Pons (tissue), 1 donor: ENCODE measurements at regions not wholly inside any gene's neighbourhood (a gene's known extent, or its start where the extent isn't known, plus 50 kb on each side); places are given as distances from the start of the nearest gene placed in this dataset.

Experiments
- DNase-seq: peaks from one replicate; pipeline ENCODE4 v3.0.0-alpha.2; 2016; ENCODE audit warnings: low spot score

DNA sequence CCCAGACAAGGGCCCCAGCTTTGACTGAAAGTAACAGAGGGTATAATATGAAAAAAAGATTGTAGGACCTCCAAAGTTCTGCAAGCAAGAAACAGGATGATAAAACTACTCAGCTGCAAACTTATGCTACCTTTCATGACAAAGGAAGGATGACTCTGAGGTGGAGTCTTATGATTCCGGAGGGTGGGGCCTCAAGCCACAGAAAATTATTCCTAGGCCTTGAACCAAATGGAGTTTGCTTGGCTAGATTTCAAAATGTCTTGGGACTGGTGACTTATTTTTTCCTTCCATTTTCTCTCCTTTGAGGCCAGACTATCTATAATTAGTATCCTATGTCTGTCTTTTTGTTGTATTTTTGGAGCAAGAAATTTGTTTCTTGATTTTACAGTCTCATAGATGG, 336.4 kb downstream of the LRIG3 start:
- no peak for DNase-seq

DNA sequence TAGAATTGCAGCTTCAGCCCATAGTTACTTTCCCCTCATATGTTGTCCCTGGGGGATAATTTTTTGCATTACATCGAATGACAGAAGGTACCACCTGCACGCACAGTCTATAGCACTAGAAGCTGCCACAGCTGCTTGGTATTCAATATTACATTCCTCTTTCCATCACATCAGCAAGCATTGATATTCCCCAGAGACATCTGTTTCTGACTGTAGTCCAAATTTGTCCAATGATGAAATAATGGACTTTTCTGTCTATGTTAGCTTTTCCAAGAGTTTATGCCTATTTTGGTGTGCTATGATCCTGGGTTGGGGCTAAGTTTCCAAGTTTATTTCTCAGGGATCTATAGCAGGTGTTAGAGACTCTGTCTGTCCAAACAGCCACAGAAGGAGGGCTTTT, 335.4 kb downstream of the LRIG3 start:
- no peak for DNase-seq

DNA sequence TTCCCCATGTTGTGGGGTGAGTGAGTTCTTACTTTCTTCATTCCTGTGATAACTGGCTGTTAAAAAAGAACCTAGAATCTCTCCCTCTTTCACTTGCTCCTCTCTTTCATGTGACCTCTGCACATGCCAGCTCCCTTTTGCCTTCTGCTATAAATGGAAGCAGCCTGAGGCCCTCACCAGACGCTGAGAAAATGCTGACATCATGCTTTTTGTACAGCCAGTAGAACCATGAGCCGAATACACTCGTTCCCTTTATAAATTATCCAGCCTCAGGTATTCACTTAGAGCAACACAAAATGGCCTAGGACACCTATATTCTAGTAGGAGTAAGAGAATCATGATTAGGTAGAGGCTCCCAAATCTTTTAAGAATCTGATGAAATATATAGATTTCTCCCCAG, 333.5 kb downstream of the LRIG3 start:
- DNase-seq: no peak

DNA sequence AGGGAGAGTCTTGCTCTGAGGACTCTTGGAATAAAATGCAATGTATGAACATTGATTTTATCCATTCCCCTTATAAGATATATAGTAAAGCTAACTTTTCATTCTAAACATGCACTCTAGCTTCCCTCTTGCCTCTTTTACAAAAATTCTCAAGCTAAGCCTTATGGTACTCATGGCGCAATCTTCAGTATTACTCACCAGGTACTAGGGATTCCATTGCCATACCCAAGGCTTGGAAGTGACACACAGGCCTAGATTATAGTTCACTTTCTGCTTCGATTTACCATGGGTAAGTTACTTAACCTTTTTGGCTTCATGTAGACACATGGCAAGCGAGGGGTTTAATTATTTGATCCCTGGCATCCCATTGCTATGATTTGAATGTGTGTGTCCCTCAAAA, 331.5 kb downstream of the LRIG3 start:
- DNase-seq: no peak

DNA sequence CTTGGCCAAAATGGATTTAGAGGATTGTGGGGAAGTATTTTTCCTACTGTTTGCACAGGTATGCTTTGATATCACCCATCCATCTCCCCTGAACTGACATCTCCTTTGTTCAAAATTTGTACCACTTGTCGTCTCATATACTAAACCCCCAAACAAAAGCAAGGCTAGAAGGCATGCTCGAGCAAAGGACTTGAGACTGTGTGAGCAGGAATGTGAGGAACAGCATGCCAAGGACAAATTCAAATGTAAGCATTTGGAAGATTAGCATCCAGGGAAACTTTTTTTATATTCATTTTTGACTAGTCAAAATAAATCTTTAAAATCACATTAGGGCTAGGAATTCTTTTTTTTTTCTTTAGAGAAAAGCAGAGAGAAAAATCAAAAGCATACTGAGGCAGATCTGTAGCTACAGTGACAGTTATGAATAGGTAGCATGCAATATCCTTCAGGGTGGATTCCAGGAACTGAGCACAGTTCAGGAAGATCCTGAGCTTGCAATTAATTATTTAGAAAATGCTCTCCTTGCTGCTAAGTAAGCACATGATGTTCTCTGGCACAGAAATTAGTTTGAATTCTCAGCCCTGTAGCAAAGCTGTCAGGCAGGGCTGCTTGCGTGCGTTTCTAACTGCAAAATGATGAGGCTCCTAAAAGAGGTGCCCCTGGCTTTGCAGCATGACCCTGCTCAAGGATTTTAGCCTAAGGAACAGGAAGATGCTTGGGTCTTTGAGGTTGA, 327.7 kb downstream of the LRIG3 start:
- DNase-seq: peak; percentile 8

DNA sequence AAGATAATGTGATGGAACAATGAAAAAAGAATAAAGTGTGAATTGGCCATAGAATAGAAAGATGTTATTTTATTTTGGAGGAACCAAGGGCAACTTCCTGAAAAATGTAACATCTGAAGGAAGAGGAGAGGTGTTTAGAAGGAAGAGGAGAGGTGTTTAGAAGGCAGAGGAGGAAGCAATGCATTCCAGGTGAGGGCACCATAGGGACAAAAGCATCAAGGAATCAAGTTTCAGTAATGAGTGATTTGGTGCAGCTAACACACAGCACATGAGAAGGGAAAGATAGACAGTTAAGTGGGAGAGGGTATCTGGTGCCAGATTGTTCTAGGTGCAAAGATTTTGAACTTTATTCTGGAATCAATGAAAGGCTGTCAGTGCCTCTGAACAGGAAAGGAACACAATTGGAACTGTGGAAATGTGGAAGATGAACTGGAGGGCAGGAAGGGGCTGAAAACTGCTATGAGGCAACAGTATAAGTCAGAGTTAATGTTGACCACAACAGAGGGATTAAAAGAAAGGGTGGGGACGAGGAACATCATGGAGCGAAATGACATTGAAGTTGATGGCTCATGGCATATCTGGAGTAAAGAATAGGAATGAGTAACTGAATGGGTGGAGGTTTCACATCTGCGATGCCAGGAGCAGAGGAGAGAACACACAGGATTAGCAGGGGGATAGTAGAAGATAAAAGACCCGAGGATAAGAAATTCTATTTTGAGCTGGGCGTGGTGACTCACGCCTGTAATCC, 326.6 kb downstream of the LRIG3 start:
- DNase-seq: no peak

DNA sequence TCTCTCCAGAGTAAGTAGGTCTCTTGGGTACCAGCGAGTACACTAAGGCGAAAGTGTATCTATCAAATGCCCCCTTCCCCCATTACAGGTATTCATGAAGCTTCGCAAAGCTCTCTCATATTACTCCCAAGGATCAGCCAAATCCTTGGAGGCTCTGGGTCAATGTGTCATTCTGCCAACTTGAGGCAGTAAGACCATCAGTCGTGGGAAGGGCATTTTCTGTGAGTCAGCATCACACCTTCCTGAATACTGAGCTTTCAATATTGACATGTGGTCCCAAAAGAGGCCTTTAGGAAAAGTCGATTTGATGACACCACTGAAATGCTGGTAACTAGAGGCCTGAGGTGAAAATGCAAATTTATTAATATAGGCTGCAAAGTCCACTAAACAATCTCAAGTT, 323.9 kb downstream of the LRIG3 start:
- no peak for DNase-seq

DNA sequence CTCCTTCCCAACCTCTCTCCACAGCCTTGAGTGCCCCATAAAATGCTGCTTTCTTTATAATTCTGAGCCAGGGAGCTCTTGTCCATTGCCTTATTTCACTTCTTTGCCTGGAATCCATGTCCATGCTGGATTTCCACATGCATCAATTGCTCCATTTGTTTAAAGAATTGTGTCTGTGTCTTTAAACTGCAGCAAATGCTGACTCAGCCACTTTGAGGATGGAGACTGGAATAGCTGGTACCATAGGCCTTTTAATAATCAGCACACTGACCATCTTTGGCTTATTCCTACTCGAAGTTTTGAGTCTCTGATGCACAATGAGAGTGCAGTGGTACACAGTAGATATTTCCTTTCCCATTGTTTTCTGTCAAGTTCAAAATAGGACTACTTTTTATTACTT, 318.8 kb downstream of the LRIG3 start:
- DNase-seq: peak; percentile 12

DNA sequence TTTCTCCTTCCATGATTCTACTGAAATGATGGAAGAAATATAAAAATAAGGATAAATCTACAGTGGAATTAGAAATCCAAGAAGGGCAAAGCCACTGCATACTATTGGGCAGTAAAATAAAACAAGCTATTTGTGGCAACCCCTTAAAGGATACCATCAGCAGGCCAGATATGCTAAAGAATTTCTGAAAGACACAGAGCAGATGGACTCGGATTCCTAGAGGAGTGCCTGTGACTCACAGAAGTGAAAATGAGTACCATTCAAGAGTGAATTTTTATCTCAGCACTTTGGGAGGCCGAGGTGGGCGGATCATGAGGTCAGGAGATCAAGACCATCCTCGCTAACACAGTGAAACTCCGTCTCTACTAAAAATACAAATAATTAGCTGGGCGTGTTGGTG, 318.1 kb downstream of the LRIG3 start:
- DNase-seq: no peak

DNA sequence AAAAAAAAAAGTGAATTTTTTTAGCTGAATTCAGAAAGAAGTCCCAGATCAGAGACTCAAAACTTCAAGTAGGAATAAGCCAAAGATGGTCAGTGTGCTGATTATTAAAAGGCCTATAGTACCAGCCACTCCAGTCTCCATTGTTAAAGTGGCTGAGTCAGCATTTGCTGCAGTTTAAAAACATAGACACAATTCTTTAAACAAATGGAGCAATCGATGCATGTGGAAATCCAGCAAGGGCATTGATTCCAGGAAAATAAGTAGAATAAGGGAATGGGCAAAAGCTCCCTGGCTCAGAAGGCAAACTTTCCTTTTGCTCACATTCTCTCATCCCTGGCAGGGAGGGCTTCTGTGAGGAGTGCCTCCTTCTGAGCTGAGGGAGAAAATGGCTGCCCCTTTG, 317.6 kb downstream of the LRIG3 start:
- DNase-seq: no peak

DNA sequence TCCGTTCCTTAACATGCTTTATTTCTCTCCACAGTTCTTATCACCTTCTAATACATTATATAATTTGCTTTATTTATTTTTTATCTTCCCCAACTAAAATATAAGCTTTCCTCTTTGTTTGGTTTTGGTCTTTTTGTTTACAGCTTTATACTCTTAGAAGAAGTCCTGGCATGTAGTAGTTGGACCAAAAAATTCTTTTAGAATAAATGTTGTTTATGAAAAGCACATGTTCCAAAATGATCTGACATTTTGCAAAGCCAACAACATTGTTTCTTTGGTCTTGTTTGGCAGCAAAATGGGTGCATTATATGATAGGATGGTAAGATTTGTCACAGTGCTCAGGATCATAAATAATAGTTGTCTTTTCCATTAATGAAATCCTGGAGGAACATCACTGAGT, 312.5 kb downstream of the LRIG3 start:
- no peak for DNase-seq

DNA sequence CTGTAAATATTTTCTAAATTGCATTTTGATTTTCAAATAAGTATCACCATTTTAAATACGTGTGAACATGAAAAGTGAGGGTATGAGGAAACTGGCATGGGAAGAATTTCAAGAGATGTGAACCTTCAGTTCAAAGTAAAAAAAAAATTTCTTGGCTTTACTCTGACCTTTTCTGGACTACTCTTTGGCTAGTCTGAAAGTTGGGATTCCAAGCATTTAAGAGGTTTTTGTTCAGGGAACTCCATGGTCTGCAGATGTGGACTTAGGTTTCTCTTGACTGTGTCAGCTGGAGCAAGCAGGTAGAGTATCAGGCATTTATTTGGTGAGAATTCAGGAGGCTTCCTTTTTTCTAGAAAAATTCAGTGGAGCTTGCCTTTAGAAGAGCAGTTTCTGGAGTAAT, 311.6 kb downstream of the LRIG3 start:
- no peak for DNase-seq

DNA sequence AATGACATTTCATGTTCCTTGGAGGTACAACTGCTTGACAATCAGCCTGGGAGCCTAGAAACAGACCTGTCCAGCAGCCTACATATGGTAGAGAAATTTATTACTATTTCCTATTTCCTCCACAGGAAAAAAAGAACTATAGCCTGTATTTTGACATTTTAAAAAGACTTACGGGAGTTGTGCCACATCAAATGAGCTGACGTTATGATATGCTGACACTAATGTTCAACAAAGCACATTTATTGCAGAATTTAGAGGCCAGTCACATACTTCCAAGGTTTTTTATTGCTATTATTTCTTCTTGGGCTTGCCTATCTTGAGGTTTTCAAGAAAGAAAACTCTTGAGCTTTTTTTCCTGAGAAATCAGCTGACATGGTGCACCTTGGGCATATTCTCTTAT, 305.3 kb downstream of the LRIG3 start:
- no peak for DNase-seq

DNA sequence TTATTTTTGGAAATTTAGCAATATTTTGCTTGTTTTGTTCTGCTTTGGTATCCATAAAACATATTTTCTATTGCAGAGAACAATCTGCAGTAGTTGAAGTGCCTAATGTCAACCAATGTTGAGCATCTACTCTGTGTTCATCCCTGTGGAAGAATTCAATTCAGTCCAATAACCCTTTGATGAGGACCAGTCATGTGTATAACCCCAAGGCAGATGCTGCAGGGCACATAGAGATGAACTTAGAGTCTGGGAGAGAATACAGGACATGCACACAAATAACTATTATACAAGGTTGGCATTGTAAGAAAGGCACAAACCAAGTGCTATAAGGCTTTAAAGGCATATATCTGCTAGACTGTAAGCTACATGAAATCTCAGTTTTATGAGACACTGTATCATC, 304.7 kb downstream of the LRIG3 start:
- DNase-seq: no peak

DNA sequence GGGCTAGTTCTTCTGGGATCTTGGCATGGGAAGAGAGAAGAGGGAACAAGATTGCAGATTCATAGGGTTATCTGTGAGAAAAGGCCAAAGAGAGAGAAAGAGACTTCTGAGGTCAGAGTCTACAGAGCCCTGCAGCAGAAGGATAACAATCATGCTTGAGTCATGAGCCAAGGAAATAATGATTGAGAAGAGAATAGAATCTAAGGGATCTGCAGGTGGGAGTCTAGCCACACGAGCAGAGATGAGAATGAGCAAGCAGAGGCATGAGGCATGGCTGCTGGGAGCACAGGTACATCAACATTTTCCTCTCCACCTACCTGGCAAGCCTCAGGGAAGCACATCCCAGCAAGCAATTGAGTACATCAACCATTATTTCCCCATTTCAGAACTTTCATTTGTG, 303.7 kb downstream of the LRIG3 start:
- DNase-seq: no peak

DNA sequence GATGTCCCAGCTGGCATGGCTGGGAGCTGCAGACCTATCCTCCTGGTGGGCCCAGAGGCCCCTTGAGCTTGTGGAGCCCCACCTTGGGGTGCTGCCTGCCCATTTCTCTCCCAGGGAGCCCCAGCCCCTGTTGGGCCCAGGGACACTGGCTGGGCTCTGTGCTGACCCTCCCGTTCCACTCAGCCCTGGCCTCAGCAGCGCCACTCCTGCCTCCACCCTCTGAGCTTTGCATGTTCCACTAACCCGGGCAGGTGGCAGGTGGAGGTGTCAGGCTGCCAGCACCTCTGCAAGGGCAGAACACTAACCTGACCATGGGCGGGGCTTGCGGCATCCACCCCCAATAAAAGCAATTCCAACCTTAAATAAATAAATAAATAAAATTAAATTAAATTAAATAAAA, 299.2 kb downstream of the LRIG3 start:
- no peak for DNase-seq

DNA sequence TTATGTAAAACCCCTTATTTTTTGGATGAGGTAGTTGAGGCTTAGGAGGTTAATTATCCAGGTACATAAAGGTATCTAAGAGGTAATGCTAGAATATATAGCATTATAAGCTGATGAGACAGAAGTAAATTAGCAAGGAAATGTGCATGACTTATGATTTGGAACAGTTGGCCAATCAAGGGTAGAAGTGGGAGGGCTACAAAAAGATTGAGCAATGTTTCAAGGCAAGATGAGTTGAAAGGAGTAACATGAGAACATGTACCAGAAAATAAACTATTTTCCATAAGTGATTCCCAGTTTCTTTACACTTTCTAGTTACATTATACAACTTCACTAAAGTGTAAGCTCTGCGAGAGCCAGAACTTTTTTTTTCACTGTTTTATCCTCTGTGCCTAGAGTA, 290.9 kb downstream of the LRIG3 start:
- no peak for DNase-seq

DNA sequence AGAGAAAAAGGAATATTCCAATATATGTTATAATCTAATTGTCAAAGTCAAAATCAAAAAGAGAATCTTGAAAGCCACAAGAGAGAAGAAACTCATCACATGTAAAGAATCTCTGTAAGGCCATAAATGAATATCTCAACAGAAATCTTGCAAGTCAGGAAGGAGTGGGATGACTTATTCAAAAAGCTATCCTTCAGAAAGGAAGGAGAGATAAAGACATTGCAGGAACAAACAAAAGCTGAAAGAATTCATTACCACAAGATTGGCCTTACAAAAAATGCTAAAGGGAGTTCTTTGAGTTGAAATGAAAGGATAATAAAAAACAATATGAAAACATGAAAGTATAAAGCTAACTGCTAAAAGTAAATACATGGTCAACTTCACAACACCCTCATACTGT, 286.8 kb downstream of the LRIG3 start:
- no peak for DNase-seq

DNA sequence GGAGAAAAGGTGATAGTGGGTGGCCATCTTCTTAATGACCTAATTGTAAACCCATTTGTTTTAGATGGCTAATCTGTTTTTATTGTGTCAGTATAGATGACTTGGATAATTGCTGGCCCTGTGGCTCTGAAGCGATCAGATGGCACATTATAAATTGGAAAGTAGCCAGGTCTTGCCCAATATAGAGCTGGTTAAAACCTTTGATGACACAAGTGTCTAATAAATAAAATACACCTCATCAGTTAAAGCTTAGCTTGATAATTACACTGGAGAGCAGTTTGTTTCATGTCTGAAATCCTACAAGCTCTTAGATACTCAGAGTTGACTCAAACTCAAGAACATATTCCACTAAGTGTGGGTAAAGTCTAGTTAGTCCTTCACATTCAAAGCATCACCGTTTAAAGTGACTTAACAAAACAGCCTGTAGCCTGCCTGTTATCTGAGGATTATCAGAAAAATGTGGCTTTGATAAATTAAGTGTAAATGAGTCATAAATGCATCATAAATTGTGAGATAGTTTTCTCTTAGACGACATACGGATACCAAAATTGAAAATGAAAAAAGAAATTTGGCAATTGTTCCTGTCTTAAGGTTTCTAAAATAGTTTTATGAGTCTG, 280.9 kb downstream of the LRIG3 start:
- no peak for DNase-seq

DNA sequence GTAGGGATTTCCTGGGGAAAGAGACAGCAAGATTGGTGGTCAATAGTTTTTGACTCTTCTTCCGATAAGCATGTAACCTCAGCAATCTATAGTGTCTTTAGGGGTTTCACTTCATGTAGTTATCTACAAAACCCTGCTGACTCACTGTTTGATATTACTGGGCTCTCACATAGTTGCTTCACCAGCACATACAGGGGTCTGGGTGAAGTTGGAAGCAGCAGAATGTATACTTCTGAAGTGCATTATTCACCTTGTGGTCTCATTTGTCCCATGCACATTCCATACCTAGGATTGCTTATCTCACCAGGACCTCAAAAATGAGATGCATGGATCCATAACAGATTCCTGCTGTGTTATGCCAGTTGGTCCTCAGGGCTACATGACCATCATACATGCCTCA, 280.0 kb downstream of the LRIG3 start:
- no peak for DNase-seq

DNA sequence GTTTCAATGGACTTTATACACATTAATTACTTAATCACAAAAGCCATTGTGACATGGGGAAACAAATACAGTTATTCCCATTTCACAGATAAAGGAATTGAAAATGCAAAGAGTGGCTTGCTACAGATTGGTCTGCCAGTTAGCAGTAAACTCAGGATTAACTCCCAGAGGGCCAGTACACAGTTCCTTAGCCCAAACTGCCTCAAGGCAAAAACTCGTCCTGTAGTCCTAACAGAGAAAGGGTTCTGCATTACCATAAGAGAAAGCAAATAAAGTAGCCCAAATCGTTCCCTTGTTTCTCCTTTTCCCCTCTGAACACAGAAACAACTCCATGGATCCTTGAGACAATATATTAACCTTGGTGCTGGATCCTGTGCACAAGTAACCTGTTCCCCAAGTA, 274.4 kb downstream of the LRIG3 start:
- DNase-seq: no peak

DNA sequence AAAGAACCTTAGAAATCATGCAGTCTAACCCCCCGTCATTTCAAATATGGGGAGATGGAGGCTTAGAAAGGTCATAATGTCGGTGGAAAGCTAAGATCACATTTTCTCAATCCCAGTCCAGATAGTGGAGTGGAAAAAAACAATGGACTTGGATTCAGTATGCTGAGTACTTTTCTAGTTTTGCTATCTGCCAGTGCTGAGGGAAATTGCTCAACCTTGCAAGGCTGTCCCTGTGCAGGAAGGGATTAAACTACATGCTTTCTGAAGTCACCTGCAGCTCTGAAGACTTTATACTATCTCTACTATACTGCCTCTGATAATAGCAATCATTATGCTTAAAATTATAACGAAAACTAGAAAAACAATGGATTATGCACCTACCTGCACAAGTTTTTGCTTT, 272.8 kb downstream of the LRIG3 start:
- DNase-seq: no peak

DNA sequence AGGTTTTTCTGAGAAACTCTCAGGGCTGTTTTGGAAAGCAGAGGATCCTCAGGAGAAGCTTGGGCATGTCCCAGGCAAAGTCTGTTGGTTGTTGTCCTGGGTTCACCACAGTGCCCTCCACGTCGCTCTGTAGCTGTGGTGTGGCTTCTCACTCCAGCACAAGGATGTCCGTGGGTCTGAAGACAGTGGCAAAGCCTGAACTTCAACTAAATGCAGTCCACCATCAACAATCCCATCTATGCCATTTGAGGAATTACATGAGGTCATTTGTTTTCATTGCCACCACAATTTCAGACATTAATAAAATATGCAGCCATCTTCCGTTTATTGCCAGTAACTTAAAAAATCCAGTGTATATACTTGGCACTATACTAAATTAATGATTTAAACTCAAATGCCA, 272.1 kb downstream of the LRIG3 start:
- DNase-seq: no peak

DNA sequence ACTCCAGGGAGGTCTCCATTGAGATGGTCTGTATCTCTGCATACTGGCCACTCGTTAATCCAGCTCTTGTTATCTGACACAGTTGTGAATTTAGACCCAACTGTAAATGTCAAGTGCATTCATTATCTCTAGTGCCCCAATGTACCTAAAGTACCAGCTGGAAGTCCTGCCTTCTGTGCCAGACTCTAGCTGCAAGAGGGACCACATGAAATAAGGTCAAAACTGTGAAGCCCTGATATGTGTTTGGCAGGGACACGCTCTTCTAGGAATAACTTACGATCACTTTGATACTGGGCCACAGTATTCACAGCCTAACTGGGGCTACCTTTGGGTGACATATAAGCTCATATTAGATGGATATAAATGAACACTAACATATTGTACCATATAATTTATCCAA, 268.5 kb downstream of the LRIG3 start:
- DNase-seq: no peak
